ENCODE measurements at regions not wholly inside any gene's neighbourhood (a gene's known extent, or its start where the extent isn't known, plus 50 kb on each side); places are given as distances from the start of the nearest gene placed in this dataset.

DNA sequence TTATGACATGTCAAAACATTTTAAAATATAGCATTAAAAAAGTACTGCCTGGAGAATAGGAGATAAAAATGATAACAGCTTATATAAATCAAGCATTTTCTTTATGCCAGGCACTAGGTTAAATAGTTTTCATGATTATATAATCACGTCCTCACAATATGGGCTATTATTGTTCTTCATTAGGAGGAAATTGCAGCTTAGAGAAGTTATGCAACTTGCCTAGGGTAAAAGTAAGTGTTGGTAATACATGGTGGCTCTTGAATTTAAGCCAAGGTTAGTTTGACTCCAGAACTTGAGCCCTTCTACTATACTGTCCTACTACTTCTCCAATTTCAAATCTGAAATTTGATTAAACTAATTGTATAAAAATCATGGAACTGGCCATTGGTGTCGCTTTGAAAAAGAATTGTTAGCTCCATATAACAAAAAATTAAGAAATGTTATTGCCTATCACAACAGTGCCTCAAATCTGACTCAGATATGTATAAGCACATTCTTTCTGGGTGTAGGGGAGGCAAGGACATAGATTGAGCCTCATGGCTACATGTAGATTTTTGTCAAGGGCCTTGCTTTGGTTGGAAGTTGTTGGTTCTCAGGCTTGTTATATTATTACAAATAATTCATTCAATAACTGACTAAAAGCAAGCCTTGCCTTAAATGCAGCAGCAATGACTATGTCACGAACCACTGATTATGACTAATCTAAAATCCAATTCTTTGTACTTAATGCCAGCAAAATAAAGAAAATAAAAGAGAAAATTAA is 223.5 kb upstream of the DAB2 start:
- no peak for DNase-seq (ENCODE audit: extremely low spot score)
- TF ChIP-seq BHLHE40 (IDR thresholded peaks at IDR 0.05; ENCODE audit: borderline replicate concordance) = no peak
- TF ChIP-seq FOXM1 (IDR thresholded peaks at IDR 0.05; ENCODE audit: borderline replicate concordance) = no peak
- no peak for TF ChIP-seq SUZ12 (IDR thresholded peaks at IDR 0.05)
- TF ChIP-seq PKNOX1 (IDR thresholded peaks at IDR 0.05) = no peak
- TF ChIP-seq L3MBTL2 (conservative IDR thresholded peaks at IDR 0.05) = no peak
- TF ChIP-seq ARNT (IDR thresholded peaks at IDR 0.05) = no peak
- no peak for TF ChIP-seq LEF1 (IDR thresholded peaks at IDR 0.05; ENCODE audit: borderline replicate concordance)
- no peak for TF ChIP-seq HDGF (IDR thresholded peaks at IDR 0.05; ENCODE audit: borderline replicate concordance)
- no peak for TF ChIP-seq SP1 (IDR thresholded peaks at IDR 0.05)
- no peak for TF ChIP-seq ZNF384 (IDR thresholded peaks at IDR 0.05)
- TF ChIP-seq NFRKB (IDR thresholded peaks at IDR 0.05) = no peak
- no peak for TF ChIP-seq FOXA1 (IDR thresholded peaks at IDR 0.05)
- TF ChIP-seq CTBP1 (IDR thresholded peaks at IDR 0.05; ENCODE audit: borderline replicate concordance) = no peak
- no peak for TF ChIP-seq TARDBP (IDR thresholded peaks at IDR 0.05)
- TF ChIP-seq ELF4 (IDR thresholded peaks at IDR 0.05) = no peak
- no peak for TF ChIP-seq FOXK2 (IDR thresholded peaks at IDR 0.05)
- POLR2A ChIA-PET = no interaction called here
- CTCF ChIA-PET = no interaction called here

GRCh38 chr5:39640552-39640951 is 215.8 kb upstream of the DAB2 start:
- no peak for DNase-seq (ENCODE audit: extremely low spot score)
- CTCF ChIA-PET = no interaction called here
- TF ChIP-seq BHLHE40 (IDR thresholded peaks at IDR 0.05; ENCODE audit: borderline replicate concordance) (no peak), PKNOX1 (IDR thresholded peaks at IDR 0.05) (no peak), L3MBTL2 (conservative IDR thresholded peaks at IDR 0.05) (no peak), HDGF (IDR thresholded peaks at IDR 0.05; ENCODE audit: borderline replicate concordance) (no peak)
- POLR2A ChIA-PET = no interaction called here

DNA sequence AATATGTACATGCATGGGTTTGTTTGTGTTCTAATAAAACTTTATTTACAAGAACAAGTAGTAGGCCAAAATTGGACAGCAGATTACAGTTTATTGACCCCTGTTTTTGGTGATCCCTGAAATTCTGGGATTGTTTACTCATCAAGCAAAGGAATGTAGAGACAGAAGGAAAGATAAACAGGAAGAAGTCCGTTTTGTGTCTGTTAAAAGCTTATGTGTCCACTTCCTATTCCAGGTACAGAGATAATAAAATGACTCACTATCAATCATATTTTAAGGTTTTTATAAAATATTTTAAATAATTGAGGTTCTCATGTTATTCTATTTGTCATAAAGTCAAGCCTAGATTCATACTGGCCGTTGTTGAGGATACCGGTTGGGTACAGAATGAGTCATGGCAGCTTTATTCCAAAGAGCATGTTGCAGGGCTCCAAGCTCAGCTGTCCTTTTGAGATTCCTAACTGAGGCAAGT is 214.9 kb upstream of the DAB2 start:
- DNase-seq (ENCODE audit: extremely low spot score) = no peak
- POLR2A ChIA-PET = interaction anchor here (0.6 kb wide), 1 partner anchor 331 kb away, joined by 3 read pairs; no protein-coding TSS in a partner anchor
- CTCF ChIA-PET = no interaction called here
- TF ChIP-seq SP1 (IDR thresholded peaks at IDR 0.05) (no peak), ZNF384 (IDR thresholded peaks at IDR 0.05) (no peak), SUZ12 (IDR thresholded peaks at IDR 0.05) (no peak), NFRKB (IDR thresholded peaks at IDR 0.05) (no peak), FOXA1 (IDR thresholded peaks at IDR 0.05) (no peak), FOXM1 (IDR thresholded peaks at IDR 0.05; ENCODE audit: borderline replicate concordance) (no peak), TARDBP (IDR thresholded peaks at IDR 0.05) (no peak), L3MBTL2 (conservative IDR thresholded peaks at IDR 0.05) (no peak), ARNT (IDR thresholded peaks at IDR 0.05) (no peak), HDGF (IDR thresholded peaks at IDR 0.05; ENCODE audit: borderline replicate concordance) (no peak), PKNOX1 (IDR thresholded peaks at IDR 0.05) (no peak), CTBP1 (IDR thresholded peaks at IDR 0.05; ENCODE audit: borderline replicate concordance) (no peak), ELF4 (IDR thresholded peaks at IDR 0.05) (no peak), LEF1 (IDR thresholded peaks at IDR 0.05; ENCODE audit: borderline replicate concordance) (no peak), BHLHE40 (IDR thresholded peaks at IDR 0.05; ENCODE audit: borderline replicate concordance) (no peak), FOXK2 (IDR thresholded peaks at IDR 0.05) (no peak)

DNA sequence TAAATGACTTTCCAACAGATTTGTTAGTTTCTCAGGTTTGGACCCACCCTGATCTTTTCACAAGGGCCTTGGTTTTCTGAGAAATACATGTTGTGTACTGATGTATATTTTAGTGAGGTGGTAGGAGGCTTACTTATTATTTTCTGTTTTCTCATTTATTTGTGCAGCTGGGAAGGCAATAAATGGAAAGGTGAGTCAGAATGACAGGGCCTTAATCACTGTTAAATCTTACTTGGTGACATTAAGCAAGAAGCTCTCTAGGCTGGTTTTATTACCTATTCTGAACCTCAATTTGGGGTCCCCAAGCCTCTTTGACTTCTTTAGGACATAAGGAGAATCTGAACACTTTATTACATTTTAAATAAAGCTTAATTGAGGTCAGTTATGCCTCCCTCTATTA is 214.0 kb upstream of the DAB2 start:
- no peak for TF ChIP-seq HDGF (IDR thresholded peaks at IDR 0.05; ENCODE audit: borderline replicate concordance)
- no peak for TF ChIP-seq NFRKB (IDR thresholded peaks at IDR 0.05)
- TF ChIP-seq FOXM1 (IDR thresholded peaks at IDR 0.05; ENCODE audit: borderline replicate concordance) = no peak
- no peak for TF ChIP-seq FOXA1 (IDR thresholded peaks at IDR 0.05)
- TF ChIP-seq SP1 (IDR thresholded peaks at IDR 0.05) = no peak
- TF ChIP-seq PKNOX1 (IDR thresholded peaks at IDR 0.05) = no peak
- TF ChIP-seq BHLHE40 (IDR thresholded peaks at IDR 0.05; ENCODE audit: borderline replicate concordance) = no peak
- TF ChIP-seq CTBP1 (IDR thresholded peaks at IDR 0.05; ENCODE audit: borderline replicate concordance) = no peak
- no peak for TF ChIP-seq ARNT (IDR thresholded peaks at IDR 0.05)
- TF ChIP-seq TARDBP (IDR thresholded peaks at IDR 0.05) = no peak
- no peak for TF ChIP-seq ELF4 (IDR thresholded peaks at IDR 0.05)
- no peak for TF ChIP-seq LEF1 (IDR thresholded peaks at IDR 0.05; ENCODE audit: borderline replicate concordance)
- CTCF ChIA-PET = no interaction called here
- POLR2A ChIA-PET = no interaction called here

GRCh38 chr5:39633057-39633456 is 208.3 kb upstream of the DAB2 start:
- ChIA-PET POLR2A (no interaction called here), CTCF (no interaction called here)
- TF ChIP-seq L3MBTL2 (conservative IDR thresholded peaks at IDR 0.05) = no peak
- no peak for TF ChIP-seq SUZ12 (IDR thresholded peaks at IDR 0.05)
- no peak for TF ChIP-seq ZNF384 (IDR thresholded peaks at IDR 0.05)
- no peak for TF ChIP-seq CTBP1 (IDR thresholded peaks at IDR 0.05; ENCODE audit: borderline replicate concordance)
- no peak for TF ChIP-seq FOXA1 (IDR thresholded peaks at IDR 0.05)
- TF ChIP-seq SP1 (IDR thresholded peaks at IDR 0.05) = no peak
- TF ChIP-seq PKNOX1 (IDR thresholded peaks at IDR 0.05) = no peak
- TF ChIP-seq HDGF (IDR thresholded peaks at IDR 0.05; ENCODE audit: borderline replicate concordance) = no peak
- TF ChIP-seq LEF1 (IDR thresholded peaks at IDR 0.05; ENCODE audit: borderline replicate concordance) = no peak
- no peak for TF ChIP-seq NFRKB (IDR thresholded peaks at IDR 0.05)
- TF ChIP-seq BHLHE40 (IDR thresholded peaks at IDR 0.05; ENCODE audit: borderline replicate concordance) = no peak
- no peak for TF ChIP-seq FOXK2 (IDR thresholded peaks at IDR 0.05)
- no peak for TF ChIP-seq TARDBP (IDR thresholded peaks at IDR 0.05)
- no peak for TF ChIP-seq ELF4 (IDR thresholded peaks at IDR 0.05)
- no peak for TF ChIP-seq ARNT (IDR thresholded peaks at IDR 0.05)
- no peak for TF ChIP-seq FOXM1 (IDR thresholded peaks at IDR 0.05; ENCODE audit: borderline replicate concordance)
- DNase-seq (ENCODE audit: extremely low spot score) = no peak

More for the DNA sequence above, 214.0 kb upstream of the DAB2 start:
- no peak for DNase-seq (ENCODE audit: extremely low spot score)
